ENCODE measurements at regions not wholly inside any gene's neighbourhood (a gene's known extent, or its start where the extent isn't known, plus 50 kb on each side); places are given as distances from the start of the nearest gene placed in this dataset.

GRCh38 chr3:118548434-118548833 lies 486.2 kb downstream of the IGSF11 start:
- Histone ChIP-seq H3K79me2 (ENCODE audit: low read length) (no peaks in the 10 kb centered on the region), H2AFZ (ENCODE audit: low read depth, low read length) (no peak overlapping the region), H3K36me3 (replicated peaks; ENCODE audit: low read depth, low read length) (no peaks in the 10 kb centered on the region), H3K27me3 (ENCODE audit: low read depth, low read length) (no peaks in the 10 kb centered on the region), H3K9ac (ENCODE audit: low read length) (no peak overlapping the region), H3K4me1 (ENCODE audit: low read length) (no peaks in the 10 kb centered on the region), H3K4me3 (ENCODE audit: low read length) (no peak overlapping the region), H3K9me3 (ENCODE audit: insufficient read depth, low read length) (no peaks in the 10 kb centered on the region), H3K27ac (ENCODE audit: low read length) (no peak overlapping the region), H4K20me1 (ENCODE audit: insufficient read depth, low read length) (no peaks in the 10 kb centered on the region), H3K4me2 (ENCODE audit: low read length) (no peak overlapping the region)
- TF ChIP-seq EZH2phosphoT487 (IDR thresholded peaks at IDR 0.05; ENCODE audit: low read depth) (no peak), CTCF (IDR thresholded peaks at IDR 0.05; ENCODE audit: low read depth, low read length) (no peak)

- Histone ChIP-seq H3K36me3 (replicated peaks; ENCODE audit: low read depth, low read length) (no peaks in the 10 kb centered on the region), H3K4me2 (ENCODE audit: low read length) (no peak overlapping the region), H3K9me3 (ENCODE audit: insufficient read depth, low read length) (no peaks in the 10 kb centered on the region), H3K27me3 (ENCODE audit: low read depth, low read length) (no peaks in the 10 kb centered on the region), H3K4me1 (ENCODE audit: low read length) (no peaks in the 10 kb centered on the region), H4K20me1 (ENCODE audit: insufficient read depth, low read length) (no peaks in the 10 kb centered on the region), H3K9ac (ENCODE audit: low read length) (no peak overlapping the region), H2AFZ (ENCODE audit: low read depth, low read length) (no peak overlapping the region), H3K4me3 (ENCODE audit: low read length) (no peak overlapping the region), H3K27ac (ENCODE audit: low read length) (no peak overlapping the region), H3K79me2 (ENCODE audit: low read length) (no peaks in the 10 kb centered on the region)
- TF ChIP-seq CTCF (IDR thresholded peaks at IDR 0.05; ENCODE audit: low read depth, low read length) (no peak), EZH2phosphoT487 (IDR thresholded peaks at IDR 0.05; ENCODE audit: low read depth) (no peak)
Observed at GRCh38 chr3:118550122-118550521, 484.5 kb downstream of the IGSF11 start.

GRCh38 chr3:118550556-118550955 lies 484.1 kb downstream of the IGSF11 start:
- Histone ChIP-seq H3K4me1 (ENCODE audit: low read length) (no peaks in the 10 kb centered on the region), H3K9ac (ENCODE audit: low read length) (no peak overlapping the region), H3K36me3 (replicated peaks; ENCODE audit: low read depth, low read length) (no peaks in the 10 kb centered on the region), H2AFZ (ENCODE audit: low read depth, low read length) (no peak overlapping the region), H3K9me3 (ENCODE audit: insufficient read depth, low read length) (no peaks in the 10 kb centered on the region), H4K20me1 (ENCODE audit: insufficient read depth, low read length) (no peaks in the 10 kb centered on the region), H3K27me3 (ENCODE audit: low read depth, low read length) (no peaks in the 10 kb centered on the region), H3K79me2 (ENCODE audit: low read length) (no peaks in the 10 kb centered on the region), H3K27ac (ENCODE audit: low read length) (no peak overlapping the region), H3K4me2 (ENCODE audit: low read length) (no peak overlapping the region), H3K4me3 (ENCODE audit: low read length) (no peak overlapping the region)
- TF ChIP-seq EZH2phosphoT487 (IDR thresholded peaks at IDR 0.05; ENCODE audit: low read depth) (no peak), CTCF (IDR thresholded peaks at IDR 0.05; ENCODE audit: low read depth, low read length) (no peak)

- Histone ChIP-seq H3K4me3 (ENCODE audit: low read length) (no peak overlapping the region), H3K9me3 (ENCODE audit: insufficient read depth, low read length) (no peaks in the 10 kb centered on the region), H3K4me2 (ENCODE audit: low read length) (no peak overlapping the region), H3K27ac (ENCODE audit: low read length) (no peak overlapping the region), H3K4me1 (ENCODE audit: low read length) (no peaks in the 10 kb centered on the region), H2AFZ (ENCODE audit: low read depth, low read length) (no peak overlapping the region), H3K79me2 (ENCODE audit: low read length) (no peaks in the 10 kb centered on the region), H3K27me3 (ENCODE audit: low read depth, low read length) (no peaks in the 10 kb centered on the region), H3K36me3 (replicated peaks; ENCODE audit: low read depth, low read length) (no peaks in the 10 kb centered on the region), H4K20me1 (ENCODE audit: insufficient read depth, low read length) (no peaks in the 10 kb centered on the region), H3K9ac (ENCODE audit: low read length) (no peak overlapping the region)
- TF ChIP-seq EZH2phosphoT487 (IDR thresholded peaks at IDR 0.05; ENCODE audit: low read depth) (no peak), CTCF (IDR thresholded peaks at IDR 0.05; ENCODE audit: low read depth, low read length) (no peak)
Observed at GRCh38 chr3:118554148-118554838, 480.4 kb downstream of the IGSF11 start.

Data from OCI-LY3 (cell line).